SH-SY5Y (cell line): ENCODE measurements at regions not wholly inside any gene's neighbourhood (a gene's known extent, or its start where the extent isn't known, plus 50 kb on each side); places are given as distances from the start of the nearest gene placed in this dataset.

Experiments
- GATA2 ChIP-seq: IDR thresholded peaks from 2 replicates; pipeline ENCODE4 v1.6.1; 2011; ENCODE audit warnings: mild to moderate bottlenecking, low read depth, low read length
- GATA3 ChIP-seq: IDR thresholded peaks from 2 replicates; pipeline ENCODE4 v1.6.1; 2011; ENCODE audit warnings: low read depth, mild to moderate bottlenecking, low read length, moderate library complexity

- TF ChIP-seq GATA2 (no peak), GATA3 (no peak)
Observed at GRCh38 chr14:66425402-66425801, 60.8 kb upstream of the CCDC196 start.

DNA sequence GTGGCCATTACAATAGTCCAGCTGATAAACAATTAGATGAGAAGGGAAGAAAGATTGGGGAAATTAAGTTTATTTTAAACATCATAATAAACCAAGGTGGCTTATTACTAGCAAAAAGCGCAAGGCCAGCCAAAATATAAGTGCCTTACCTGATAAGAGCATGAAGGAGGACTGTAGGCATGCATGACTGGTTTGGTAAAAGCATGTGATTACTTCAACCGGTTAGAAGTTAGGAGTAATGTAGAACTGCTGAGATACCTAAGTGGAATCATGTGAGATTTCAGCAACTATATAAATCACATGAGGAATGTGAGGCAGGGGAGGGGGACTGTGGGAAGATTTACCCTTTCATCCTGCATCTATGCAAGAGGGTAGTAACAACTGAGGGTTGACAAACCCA lies 59.7 kb upstream of the CCDC196 start:
- no peak for TF ChIP-seq GATA2
- no peak for TF ChIP-seq GATA3

DNA sequence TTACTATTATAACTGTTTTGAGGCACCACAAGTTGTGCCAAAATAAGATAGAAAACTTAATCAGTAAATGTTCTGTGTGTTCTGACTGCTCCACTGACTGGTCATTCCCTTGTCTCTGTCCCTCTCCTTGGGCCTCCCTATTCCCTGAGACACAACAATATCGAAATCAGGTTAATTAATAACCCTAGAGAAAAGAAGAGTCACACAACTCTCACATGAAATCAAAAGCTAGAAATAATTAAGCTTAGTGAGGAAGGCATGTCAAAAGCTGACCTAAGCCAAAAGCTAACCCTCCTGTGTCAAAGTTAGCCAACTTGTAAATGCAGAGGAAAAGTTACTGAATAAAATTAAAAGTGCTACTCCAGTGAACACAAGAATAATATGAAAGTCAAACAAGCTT lies 53.8 kb upstream of the CCDC196 start:
- TF ChIP-seq GATA3 (no peak), GATA2 (no peak)

DNA sequence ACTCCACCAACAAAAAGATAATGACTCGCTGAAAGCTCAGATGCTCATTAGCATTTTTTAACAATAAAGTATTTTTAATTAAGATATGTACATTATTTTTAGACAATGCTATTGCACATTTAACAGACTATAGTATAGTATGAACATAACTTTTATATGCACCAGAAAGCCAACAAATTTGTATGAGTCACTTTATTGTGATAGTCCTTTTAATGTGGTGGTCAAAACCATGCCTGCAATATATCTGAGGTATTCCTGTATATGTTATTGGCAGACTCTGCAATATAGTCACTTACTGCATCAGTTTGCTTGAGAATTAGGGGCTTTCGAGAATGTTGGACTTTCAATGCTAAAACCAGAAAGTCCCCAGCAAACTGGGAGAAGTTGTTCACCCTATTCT lies 51.7 kb upstream of the CCDC196 start:
- TF ChIP-seq GATA3 (no peak), GATA2 (no peak)

- TF ChIP-seq GATA3 (no peak), GATA2 (no peak)
Observed at GRCh38 chr14:66435683-66436082, 50.5 kb upstream of the CCDC196 start.
